ENCODE measurements at regions not wholly inside any gene's neighbourhood (a gene's known extent, or its start where the extent isn't known, plus 50 kb on each side); places are given as distances from the start of the nearest gene placed in this dataset.

DNA sequence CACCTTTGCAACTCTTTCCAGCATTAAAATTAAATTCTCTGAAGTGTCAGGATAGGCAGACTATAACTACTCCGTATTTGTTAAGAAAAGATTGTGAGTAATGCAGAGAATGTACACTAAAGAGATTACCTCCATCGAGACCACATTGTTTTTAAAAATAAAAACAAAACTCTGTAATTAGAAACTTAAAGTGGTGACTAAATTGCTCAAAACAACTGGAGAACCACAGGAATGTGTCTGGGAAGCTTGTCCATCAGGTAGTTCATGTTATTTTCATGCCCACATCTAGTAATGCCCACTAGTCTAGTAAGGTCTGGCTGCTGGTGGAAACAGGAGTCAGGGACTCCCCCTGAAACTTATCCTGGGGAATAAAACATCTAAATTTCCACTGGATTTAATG lies 103.0 kb upstream of the FOXQ1 start:
- ChIA-PET CTCF (no interaction called here), POLR2A (no interaction called here)
- Histone ChIP-seq H3K4me1 (ENCODE audit: control insufficient read depth in 1 of 2, insufficient read depth in 2 of 2, low read depth in 1 of 2, low read length in 1 of 2) (no peaks in the 10 kb centered on the region), H3K27ac (ENCODE audit: low read depth in 2 of 2, low read length in 1 of 2) (no peak overlapping the region), H3K27me3 (ENCODE audit: insufficient read depth) (peaks cover 20% of the 10 kb centered on the region; the same call in 1 of the 2 replicates), H3K9ac (no peak overlapping the region), H4K20me1 (ENCODE audit: insufficient read depth) (no peaks in the 10 kb centered on the region), H3K36me3 (replicated peaks in 1 of 2; ENCODE audit: control insufficient read depth in 1 of 2, insufficient read depth in 2 of 2, low read length in 1 of 2) (no peaks in the 10 kb centered on the region), H2AFZ (ENCODE audit: low read depth) (no peak overlapping the region), H3K9me3 (no peaks in the 10 kb centered on the region), H3F3A (replicated peaks; ENCODE audit: insufficient read depth) (no peaks in the 10 kb centered on the region), H3K4me3 (ENCODE audit: low read depth in 2 of 2, low read length in 1 of 2) (no peak overlapping the region), H3K79me2 (ENCODE audit: insufficient read depth) (no peaks in the 10 kb centered on the region), H3K9me2 (no peaks in the 10 kb centered on the region), H3K4me2 (no peak overlapping the region)
- TF ChIP-seq PBX3 (IDR thresholded peaks at IDR 0.05) = no peak
- no peak for TF ChIP-seq MAX (IDR thresholded peaks at IDR 0.05; ENCODE audit: low read depth)
- TF ChIP-seq YY1 (IDR thresholded peaks at IDR 0.05; ENCODE audit: low read depth) = no peak
- no peak for TF ChIP-seq CTCF (IDR thresholded peaks at IDR 0.05)
- 2% methylated on average over 2 of the region's 2 CpGs for WGBS (ENCODE audit: low lambda C conversion rate)
- no peak for DNase-seq

DNA sequence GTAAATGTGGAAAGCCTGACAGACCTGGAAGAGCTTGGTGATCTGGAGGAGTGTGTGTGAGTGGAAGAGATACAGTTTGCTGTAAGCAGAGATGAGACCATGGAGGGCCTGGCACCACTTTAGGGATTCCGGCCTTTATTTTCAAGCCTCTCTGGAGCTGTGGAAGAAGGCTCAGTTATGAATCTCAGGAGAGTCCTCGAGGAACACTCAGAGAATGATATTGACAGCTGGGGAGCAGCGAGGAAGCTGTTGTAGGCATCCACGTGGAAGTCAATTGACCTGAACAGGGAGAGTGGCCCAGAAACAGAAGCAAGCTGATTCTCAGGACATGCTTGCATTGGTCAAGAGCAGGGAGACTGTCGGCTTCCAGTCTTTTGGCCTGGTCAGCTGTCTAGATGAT lies 108.4 kb upstream of the FOXQ1 start:
- WGBS (ENCODE audit: low lambda C conversion rate) = 5% methylated on average over 4 of the region's 5 CpGs
- TF ChIP-seq MEF2A (IDR thresholded peaks at IDR 0.05; ENCODE audit: borderline replicate concordance, low read depth) = no peak
- no peak for TF ChIP-seq EP300 (IDR thresholded peaks at IDR 0.05; ENCODE audit: borderline replicate concordance in 1 of 2, low read depth in 1 of 2, low read length in 1 of 2)
- TF ChIP-seq, protein P1, sequence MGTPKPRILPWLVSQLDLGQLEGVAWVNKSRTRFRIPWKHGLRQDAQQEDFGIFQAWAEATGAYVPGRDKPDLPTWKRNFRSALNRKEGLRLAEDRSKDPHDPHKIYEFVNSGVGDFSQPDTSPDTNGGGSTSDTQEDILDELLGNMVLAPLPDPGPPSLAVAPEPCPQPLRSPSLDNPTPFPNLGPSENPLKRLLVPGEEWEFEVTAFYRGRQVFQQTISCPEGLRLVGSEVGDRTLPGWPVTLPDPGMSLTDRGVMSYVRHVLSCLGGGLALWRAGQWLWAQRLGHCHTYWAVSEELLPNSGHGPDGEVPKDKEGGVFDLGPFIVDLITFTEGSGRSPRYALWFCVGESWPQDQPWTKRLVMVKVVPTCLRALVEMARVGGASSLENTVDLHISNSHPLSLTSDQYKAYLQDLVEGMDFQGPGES (IDR thresholded peaks at IDR 0.05; ENCODE audit: low read depth, low read length) = no peak
- TF ChIP-seq, protein P2, sequence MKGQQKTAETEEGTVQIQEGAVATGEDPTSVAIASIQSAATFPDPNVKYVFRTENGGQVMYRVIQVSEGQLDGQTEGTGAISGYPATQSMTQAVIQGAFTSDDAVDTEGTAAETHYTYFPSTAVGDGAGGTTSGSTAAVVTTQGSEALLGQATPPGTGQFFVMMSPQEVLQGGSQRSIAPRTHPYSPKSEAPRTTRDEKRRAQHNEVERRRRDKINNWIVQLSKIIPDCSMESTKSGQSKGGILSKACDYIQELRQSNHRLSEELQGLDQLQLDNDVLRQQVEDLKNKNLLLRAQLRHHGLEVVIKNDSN (IDR thresholded peaks at IDR 0.05; ENCODE audit: borderline replicate concordance, low read depth) = no peak
- Histone ChIP-seq H3K9ac (no peak overlapping the region), H4K20me1 (ENCODE audit: insufficient read depth) (no peaks in the 10 kb centered on the region), H3K9me3 (no peaks in the 10 kb centered on the region), H3K27ac (ENCODE audit: low read depth in 2 of 2, low read length in 1 of 2) (no peak overlapping the region), H3K36me3 (replicated peaks in 1 of 2; ENCODE audit: control insufficient read depth in 1 of 2, insufficient read depth in 2 of 2, low read length in 1 of 2) (no peaks in the 10 kb centered on the region), H3F3A (replicated peaks; ENCODE audit: insufficient read depth) (no peaks in the 10 kb centered on the region), H3K4me3 (ENCODE audit: low read depth in 2 of 2, low read length in 1 of 2) (no peak overlapping the region), H3K4me2 (no peak overlapping the region), H3K4me1 (ENCODE audit: control insufficient read depth in 1 of 2, insufficient read depth in 2 of 2, low read depth in 1 of 2, low read length in 1 of 2) (no peaks in the 10 kb centered on the region), H3K79me2 (ENCODE audit: insufficient read depth) (no peaks in the 10 kb centered on the region), H2AFZ (ENCODE audit: low read depth) (no peak overlapping the region), H3K9me2 (no peaks in the 10 kb centered on the region), H3K27me3 (ENCODE audit: insufficient read depth) (peaks cover 42% of the 10 kb centered on the region; the same call in 1 of the 2 replicates)
- no peak for DNase-seq
- CTCF ChIA-PET = interaction anchor here (0.8 kb wide), 1 partner anchor 481 kb away, joined by 3 read pairs; no protein-coding TSS in a partner anchor
- POLR2A ChIA-PET = no interaction called here

All from SK-N-SH (cell line).